ENCODE measurements at regions not wholly inside any gene's neighbourhood (a gene's known extent, or its start where the extent isn't known, plus 50 kb on each side); places are given as distances from the start of the nearest gene placed in this dataset.

DNA sequence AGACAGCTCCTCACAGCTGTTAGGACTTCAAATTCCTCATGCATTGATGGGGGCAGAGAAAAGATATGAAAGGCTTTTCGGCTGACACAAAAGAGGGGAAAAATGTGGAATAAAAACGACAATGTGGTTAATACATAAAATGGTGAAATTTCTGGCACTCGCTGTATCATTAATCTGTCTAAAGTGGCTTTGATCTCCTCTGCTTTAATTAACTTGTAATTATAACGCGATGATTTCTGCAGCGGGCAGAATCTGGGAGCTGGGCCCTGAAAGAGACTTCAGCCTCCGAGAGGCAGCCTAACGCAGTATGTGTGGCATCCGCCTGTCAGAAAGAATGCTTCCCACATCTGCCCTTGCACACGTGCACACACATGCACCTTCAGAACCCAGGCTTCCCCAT lies 144.1 kb upstream of the IGSF21 start:
- TF ChIP-seq PPARA (CRISPR knock-in tag; IDR thresholded peaks at IDR 0.05; ENCODE audit: borderline replicate concordance) (no peak), ESRRG (CRISPR knock-in tag; IDR thresholded peaks at IDR 0.05) (no peak), RARB (CRISPR knock-in tag; IDR thresholded peaks at IDR 0.05) (no peak), GLIS3 (CRISPR knock-in tag; IDR thresholded peaks at IDR 0.05) (no peak), ZNF565 (CRISPR knock-in tag; conservative IDR thresholded peaks at IDR 0.05; ENCODE audit: low read depth) (no peak), ZFP30 (CRISPR knock-in tag; IDR thresholded peaks at IDR 0.05) (no peak)
- TF ChIP-seq, protein P1, sequence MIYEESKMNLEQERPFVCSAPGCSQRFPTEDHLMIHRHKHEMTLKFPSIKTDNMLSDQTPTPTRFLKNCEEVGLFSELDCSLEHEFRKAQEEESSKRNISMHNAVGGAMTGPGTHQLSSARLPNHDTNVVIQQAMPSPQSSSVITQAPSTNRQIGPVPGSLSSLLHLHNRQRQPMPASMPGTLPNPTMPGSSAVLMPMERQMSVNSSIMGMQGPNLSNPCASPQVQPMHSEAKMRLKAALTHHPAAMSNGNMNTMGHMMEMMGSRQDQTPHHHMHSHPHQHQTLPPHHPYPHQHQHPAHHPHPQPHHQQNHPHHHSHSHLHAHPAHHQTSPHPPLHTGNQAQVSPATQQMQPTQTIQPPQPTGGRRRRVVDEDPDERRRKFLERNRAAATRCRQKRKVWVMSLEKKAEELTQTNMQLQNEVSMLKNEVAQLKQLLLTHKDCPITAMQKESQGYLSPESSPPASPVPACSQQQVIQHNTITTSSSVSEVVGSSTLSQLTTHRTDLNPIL (CRISPR knock-in tag; IDR thresholded peaks at IDR 0.05; ENCODE audit: low read depth): no peak
- TF ChIP-seq, protein P2, sequence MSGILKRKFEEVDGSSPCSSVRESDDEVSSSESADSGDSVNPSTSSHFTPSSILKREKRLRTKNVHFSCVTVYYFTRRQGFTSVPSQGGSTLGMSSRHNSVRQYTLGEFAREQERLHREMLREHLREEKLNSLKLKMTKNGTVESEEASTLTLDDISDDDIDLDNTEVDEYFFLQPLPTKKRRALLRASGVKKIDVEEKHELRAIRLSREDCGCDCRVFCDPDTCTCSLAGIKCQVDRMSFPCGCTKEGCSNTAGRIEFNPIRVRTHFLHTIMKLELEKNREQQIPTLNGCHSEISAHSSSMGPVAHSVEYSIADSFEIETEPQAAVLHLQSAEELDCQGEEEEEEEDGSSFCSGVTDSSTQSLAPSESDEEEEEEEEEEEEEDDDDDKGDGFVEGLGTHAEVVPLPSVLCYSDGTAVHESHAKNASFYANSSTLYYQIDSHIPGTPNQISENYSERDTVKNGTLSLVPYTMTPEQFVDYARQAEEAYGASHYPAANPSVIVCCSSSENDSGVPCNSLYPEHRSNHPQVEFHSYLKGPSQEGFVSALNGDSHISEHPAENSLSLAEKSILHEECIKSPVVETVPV (CRISPR knock-in tag; IDR thresholded peaks at IDR 0.05): no peak
